OCI-LY7 (cell line): ENCODE measurements at regions not wholly inside any gene's neighbourhood (a gene's known extent, or its start where the extent isn't known, plus 50 kb on each side); places are given as distances from the start of the nearest gene placed in this dataset.

Source experiments
- EZH2phosphoT487 ChIP-seq: fragments of 200-600 bp; sonication (generic); IDR thresholded peaks from 2 replicates; pipeline ENCODE4 v1.6.1; 2018; ENCODE audit warnings: low read depth, borderline replicate concordance, mild to moderate bottlenecking, mixed run types, antibody characterized with exemption, low read length, moderate library complexity, mixed read lengths
- TF ChIP-seq, protein P1 (sequence below): fragments of 200-600 bp; sonication (generic); conservative IDR thresholded peaks from 2 replicates; pipeline ENCODE4 v1.5.1; 2014; ENCODE audit warnings: mild to moderate bottlenecking, antibody characterized with exemption, low read length, moderate library complexity, mixed read lengths

- TF ChIP-seq, protein P1, sequence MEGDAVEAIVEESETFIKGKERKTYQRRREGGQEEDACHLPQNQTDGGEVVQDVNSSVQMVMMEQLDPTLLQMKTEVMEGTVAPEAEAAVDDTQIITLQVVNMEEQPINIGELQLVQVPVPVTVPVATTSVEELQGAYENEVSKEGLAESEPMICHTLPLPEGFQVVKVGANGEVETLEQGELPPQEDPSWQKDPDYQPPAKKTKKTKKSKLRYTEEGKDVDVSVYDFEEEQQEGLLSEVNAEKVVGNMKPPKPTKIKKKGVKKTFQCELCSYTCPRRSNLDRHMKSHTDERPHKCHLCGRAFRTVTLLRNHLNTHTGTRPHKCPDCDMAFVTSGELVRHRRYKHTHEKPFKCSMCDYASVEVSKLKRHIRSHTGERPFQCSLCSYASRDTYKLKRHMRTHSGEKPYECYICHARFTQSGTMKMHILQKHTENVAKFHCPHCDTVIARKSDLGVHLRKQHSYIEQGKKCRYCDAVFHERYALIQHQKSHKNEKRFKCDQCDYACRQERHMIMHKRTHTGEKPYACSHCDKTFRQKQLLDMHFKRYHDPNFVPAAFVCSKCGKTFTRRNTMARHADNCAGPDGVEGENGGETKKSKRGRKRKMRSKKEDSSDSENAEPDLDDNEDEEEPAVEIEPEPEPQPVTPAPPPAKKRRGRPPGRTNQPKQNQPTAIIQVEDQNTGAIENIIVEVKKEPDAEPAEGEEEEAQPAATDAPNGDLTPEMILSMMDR, result no peak
- TF ChIP-seq EZH2phosphoT487, result no peak
Observed at GRCh38 chr4:8696369-8697127, 104.0 kb downstream of the CPZ start.
